ENCODE measurements at regions not wholly inside any gene's neighbourhood (a gene's known extent, or its start where the extent isn't known, plus 50 kb on each side); places are given as distances from the start of the nearest gene placed in this dataset.
A peak's percentile ranks its signal among the peaks of the same experiment; 100 is the strongest.

GRCh38 chr2:104340162-104340561 is 513.8 kb upstream of the POU3F3 start:
- CTCF ChIA-PET = no interaction called here
- H3K4me3 Mint-ChIP-seq = no peak overlapping the region
- no peaks in the 10 kb centered on the region for H3K4me1 Mint-ChIP-seq
- H3K27me3 Mint-ChIP-seq = no peaks in the 10 kb centered on the region
- H3K27ac Mint-ChIP-seq = no peak overlapping the region
- H3K9me3 Mint-ChIP-seq = peaks cover 2% of the 10 kb centered on the region
- H3K36me3 Mint-ChIP-seq = no peaks in the 10 kb centered on the region
- DNase-seq = no peak

- H3K27me3 Mint-ChIP-seq = no peaks in the 10 kb centered on the region
- CTCF ChIA-PET = no interaction called here
- peaks cover under 1% of the 10 kb centered on the region for H3K9me3 Mint-ChIP-seq
- no peak overlapping the region for H3K27ac Mint-ChIP-seq
- no peaks in the 10 kb centered on the region for H3K4me1 Mint-ChIP-seq
- no peaks in the 10 kb centered on the region for H3K36me3 Mint-ChIP-seq
- DNase-seq = no peak
- H3K4me3 Mint-ChIP-seq = no peak overlapping the region
Measured at GRCh38 chr2:104340879-104341828, 512.8 kb upstream of the POU3F3 start.

- Mint-ChIP-seq H3K9me3 (no peaks in the 10 kb centered on the region), H3K36me3 (no peaks in the 10 kb centered on the region), H3K4me3 (no peak overlapping the region), H3K27ac (no peak overlapping the region), H3K27me3 (no peaks in the 10 kb centered on the region), H3K4me1 (no peaks in the 10 kb centered on the region)
- CTCF ChIA-PET = no interaction called here
- no peak for DNase-seq
Measured at GRCh38 chr2:104344306-104344705, 509.6 kb upstream of the POU3F3 start.

- CTCF ChIA-PET = no interaction called here
- Mint-ChIP-seq H3K9me3 (no peaks in the 10 kb centered on the region), H3K36me3 (no peaks in the 10 kb centered on the region), H3K27me3 (no peaks in the 10 kb centered on the region), H3K4me1 (no peaks in the 10 kb centered on the region), H3K27ac (no peak overlapping the region), H3K4me3 (no peak overlapping the region)
- no peak for DNase-seq
Measured at GRCh38 chr2:104344985-104345384, 508.9 kb upstream of the POU3F3 start.

GRCh38 chr2:104358122-104358521 is 495.8 kb upstream of the POU3F3 start:
- Mint-ChIP-seq H3K4me1 (no peaks in the 10 kb centered on the region), H3K36me3 (no peaks in the 10 kb centered on the region), H3K27me3 (no peaks in the 10 kb centered on the region), H3K27ac (peak overlapping the region; percentile 26), H3K4me3 (no peak overlapping the region), H3K9me3 (no peaks in the 10 kb centered on the region)
- no peak for DNase-seq
- CTCF ChIA-PET = no interaction called here

GRCh38 chr2:104361414-104361813 is 492.5 kb upstream of the POU3F3 start:
- H3K4me1 Mint-ChIP-seq = no peaks in the 10 kb centered on the region
- no peaks in the 10 kb centered on the region for H3K36me3 Mint-ChIP-seq
- H3K9me3 Mint-ChIP-seq = no peaks in the 10 kb centered on the region
- H3K27ac Mint-ChIP-seq = no peak overlapping the region
- CTCF ChIA-PET = no interaction called here
- no peak for DNase-seq
- no peak overlapping the region for H3K4me3 Mint-ChIP-seq
- H3K27me3 Mint-ChIP-seq = no peaks in the 10 kb centered on the region

GRCh38 chr2:104368089-104368488 is 485.8 kb upstream of the POU3F3 start:
- Mint-ChIP-seq H3K36me3 (no peaks in the 10 kb centered on the region), H3K9me3 (no peaks in the 10 kb centered on the region), H3K27ac (no peak overlapping the region), H3K27me3 (no peaks in the 10 kb centered on the region), H3K4me3 (no peak overlapping the region), H3K4me1 (no peaks in the 10 kb centered on the region)
- CTCF ChIA-PET = no interaction called here
- DNase-seq = no peak

- CTCF ChIA-PET = no interaction called here
- H3K4me1 Mint-ChIP-seq = no peaks in the 10 kb centered on the region
- no peak overlapping the region for H3K27ac Mint-ChIP-seq
- no peaks in the 10 kb centered on the region for H3K36me3 Mint-ChIP-seq
- no peak for DNase-seq
- no peaks in the 10 kb centered on the region for H3K27me3 Mint-ChIP-seq
- no peak overlapping the region for H3K4me3 Mint-ChIP-seq
- H3K9me3 Mint-ChIP-seq = no peaks in the 10 kb centered on the region
Measured at GRCh38 chr2:104371087-104371781, 482.7 kb upstream of the POU3F3 start.

GRCh38 chr2:104375206-104375605 is 478.7 kb upstream of the POU3F3 start:
- H3K27ac Mint-ChIP-seq = no peak overlapping the region

GRCh38 chr2:104378853-104379374 is 475.0 kb upstream of the POU3F3 start:
- no peaks in the 10 kb centered on the region for H3K27me3 Mint-ChIP-seq
- no peaks in the 10 kb centered on the region for H3K36me3 Mint-ChIP-seq
- H3K9me3 Mint-ChIP-seq = no peaks in the 10 kb centered on the region
- H3K27ac Mint-ChIP-seq = peak overlapping the region; percentile 78
- CTCF ChIA-PET = no interaction called here
- H3K4me3 Mint-ChIP-seq = peak overlapping the region; percentile 81
- peak; percentile 40 for DNase-seq
- peaks cover 14% of the 10 kb centered on the region for H3K4me1 Mint-ChIP-seq

More at GRCh38 chr2:104375206-104375605, 478.7 kb upstream of the POU3F3 start:
- Mint-ChIP-seq H3K36me3 (no peaks in the 10 kb centered on the region), H3K27me3 (no peaks in the 10 kb centered on the region), H3K4me1 (peaks cover 14% of the 10 kb centered on the region), H3K4me3 (no peak overlapping the region), H3K9me3 (no peaks in the 10 kb centered on the region)
- no peak for DNase-seq
- CTCF ChIA-PET = no interaction called here

- Mint-ChIP-seq H3K4me3 (no peak overlapping the region), H3K4me1 (no peaks in the 10 kb centered on the region), H3K27me3 (no peaks in the 10 kb centered on the region), H3K36me3 (no peaks in the 10 kb centered on the region), H3K27ac (no peak overlapping the region), H3K9me3 (no peaks in the 10 kb centered on the region)
- CTCF ChIA-PET = no interaction called here
- no peak for DNase-seq
Measured at GRCh38 chr2:104384961-104385360, 469.0 kb upstream of the POU3F3 start.

GRCh38 chr2:104385743-104386142 is 468.2 kb upstream of the POU3F3 start:
- DNase-seq = no peak
- Mint-ChIP-seq H3K9me3 (no peaks in the 10 kb centered on the region), H3K36me3 (no peaks in the 10 kb centered on the region), H3K4me3 (no peak overlapping the region), H3K27ac (no peak overlapping the region), H3K27me3 (no peaks in the 10 kb centered on the region), H3K4me1 (no peaks in the 10 kb centered on the region)
- CTCF ChIA-PET = no interaction called here

- Mint-ChIP-seq H3K4me1 (no peaks in the 10 kb centered on the region), H3K4me3 (no peak overlapping the region), H3K36me3 (no peaks in the 10 kb centered on the region), H3K9me3 (no peaks in the 10 kb centered on the region), H3K27ac (no peak overlapping the region), H3K27me3 (peaks cover 4% of the 10 kb centered on the region)
- CTCF ChIA-PET = no interaction called here
- DNase-seq = no peak
Measured at GRCh38 chr2:104388296-104388695, 465.6 kb upstream of the POU3F3 start.

GRCh38 chr2:104402825-104403224 is 451.1 kb upstream of the POU3F3 start:
- Mint-ChIP-seq H3K27me3 (no peaks in the 10 kb centered on the region), H3K36me3 (no peaks in the 10 kb centered on the region), H3K4me3 (no peak overlapping the region), H3K9me3 (no peaks in the 10 kb centered on the region), H3K27ac (no peak overlapping the region), H3K4me1 (no peaks in the 10 kb centered on the region)
- CTCF ChIA-PET = no interaction called here
- DNase-seq = no peak

- Mint-ChIP-seq H3K4me3 (no peak overlapping the region), H3K4me1 (no peaks in the 10 kb centered on the region), H3K27ac (no peak overlapping the region), H3K9me3 (no peaks in the 10 kb centered on the region), H3K36me3 (no peaks in the 10 kb centered on the region), H3K27me3 (no peaks in the 10 kb centered on the region)
- no peak for DNase-seq
- CTCF ChIA-PET = no interaction called here
Measured at GRCh38 chr2:104404526-104404925, 449.4 kb upstream of the POU3F3 start.
